T-helper 17 cell (primary cell): ENCODE measurements at regions not wholly inside any gene's neighbourhood (a gene's known extent, or its start where the extent isn't known, plus 50 kb on each side); places are given as distances from the start of the nearest gene placed in this dataset.

Source experiments
- ATAC-seq: fragments of 150-1000 bp; cut with Tn5 transposase; 2 replicates; pipeline ENCODE4 v1.10.0; 2021; ENCODE audit warnings: mild to moderate bottlenecking, moderate library complexity
- DNase-seq, 3 donors: peaks; one replicate each; pipeline versions ENCODE4 v3.0.0 to v3.0.0-alpha.2; 2020 to 2021
- H3K9me3 ChIP-seq: one replicate; pipeline ENCODE4 v1.7.0; 2013; ENCODE audit warnings: low read length, mild to moderate bottlenecking; ENCODE audit not compliant: control insufficient read depth, poor library complexity, severe bottlenecking
- H3K27ac Mint-ChIP-seq: one replicate; pipeline ENCODE4 v1.8.0; 2022; ENCODE audit warnings: mild to moderate bottlenecking, moderate library complexity, mixed read lengths
- H3K27me3 Mint-ChIP-seq: one replicate; pipeline ENCODE4 v1.8.0; 2022; ENCODE audit warnings: mixed read lengths
- H3K36me3 Mint-ChIP-seq: one replicate; pipeline ENCODE4 v1.8.0; 2022; ENCODE audit warnings: low read depth, mixed read lengths
- H3K4me1 Mint-ChIP-seq: one replicate; pipeline ENCODE4 v1.8.0; 2022; ENCODE audit warnings: mild to moderate bottlenecking, mixed read lengths
- H3K4me3 Mint-ChIP-seq: one replicate; pipeline ENCODE4 v1.8.0; 2022; ENCODE audit warnings: mild to moderate bottlenecking, moderate library complexity, mixed read lengths

DNA sequence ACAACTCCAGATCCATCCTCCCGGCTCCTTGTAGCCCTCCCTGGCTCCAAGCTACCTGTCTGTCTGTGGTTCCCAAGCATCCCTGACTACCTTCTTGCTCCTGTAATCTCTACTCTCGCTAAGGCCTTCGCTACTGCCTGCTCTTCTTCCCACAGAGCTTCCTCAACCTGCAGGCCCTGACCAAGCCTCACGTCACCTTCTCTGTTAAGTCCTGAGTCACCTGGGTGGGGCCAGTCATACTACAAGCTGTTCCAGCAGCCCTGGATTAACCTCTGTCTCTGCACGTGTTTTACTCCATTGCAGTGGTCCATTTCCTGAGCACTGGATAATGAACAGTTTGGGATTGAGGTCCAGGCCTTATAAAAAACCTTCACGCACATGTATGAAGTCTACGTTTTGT is 770.7 kb downstream of the BCL11B start:
- no peak overlapping the region for H3K4me3 Mint-ChIP-seq
- H3K9me3 ChIP-seq, result no peaks in the 10 kb centered on the region
- no peaks in the 10 kb centered on the region for H3K27me3 Mint-ChIP-seq
- no peaks in the 10 kb centered on the region for H3K36me3 Mint-ChIP-seq
- no peak for ATAC-seq
- peaks cover 7% of the 10 kb centered on the region for H3K4me1 Mint-ChIP-seq
- H3K27ac Mint-ChIP-seq, result no peak overlapping the region
- DNase-seq, result no peak

DNA sequence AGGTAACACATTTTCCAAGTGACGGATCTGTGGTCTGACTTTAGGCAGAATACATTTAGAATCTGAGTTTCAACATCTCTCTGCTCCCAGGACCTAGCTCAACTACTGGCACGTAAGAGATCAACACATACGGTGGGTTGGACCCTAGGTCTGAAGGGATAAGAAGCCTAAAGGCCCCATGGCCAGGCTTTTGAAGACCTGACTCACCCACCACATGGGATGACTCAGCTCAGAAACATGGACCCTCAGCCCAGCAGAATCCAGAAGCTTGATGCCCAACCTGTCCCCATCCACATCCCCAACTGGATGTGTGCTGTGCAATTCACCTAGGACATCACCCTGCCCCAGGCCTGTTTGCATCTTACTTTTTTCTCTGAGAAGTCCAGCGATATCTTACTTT is 770.2 kb downstream of the BCL11B start:
- H3K9me3 ChIP-seq, result no peaks in the 10 kb centered on the region
- no peak overlapping the region for H3K27ac Mint-ChIP-seq
- ATAC-seq (no peak), DNase-seq (no peak)
- H3K4me1 Mint-ChIP-seq, result peaks cover 7% of the 10 kb centered on the region
- no peaks in the 10 kb centered on the region for H3K27me3 Mint-ChIP-seq
- H3K36me3 Mint-ChIP-seq, result no peaks in the 10 kb centered on the region
- no peak overlapping the region for H3K4me3 Mint-ChIP-seq

DNA sequence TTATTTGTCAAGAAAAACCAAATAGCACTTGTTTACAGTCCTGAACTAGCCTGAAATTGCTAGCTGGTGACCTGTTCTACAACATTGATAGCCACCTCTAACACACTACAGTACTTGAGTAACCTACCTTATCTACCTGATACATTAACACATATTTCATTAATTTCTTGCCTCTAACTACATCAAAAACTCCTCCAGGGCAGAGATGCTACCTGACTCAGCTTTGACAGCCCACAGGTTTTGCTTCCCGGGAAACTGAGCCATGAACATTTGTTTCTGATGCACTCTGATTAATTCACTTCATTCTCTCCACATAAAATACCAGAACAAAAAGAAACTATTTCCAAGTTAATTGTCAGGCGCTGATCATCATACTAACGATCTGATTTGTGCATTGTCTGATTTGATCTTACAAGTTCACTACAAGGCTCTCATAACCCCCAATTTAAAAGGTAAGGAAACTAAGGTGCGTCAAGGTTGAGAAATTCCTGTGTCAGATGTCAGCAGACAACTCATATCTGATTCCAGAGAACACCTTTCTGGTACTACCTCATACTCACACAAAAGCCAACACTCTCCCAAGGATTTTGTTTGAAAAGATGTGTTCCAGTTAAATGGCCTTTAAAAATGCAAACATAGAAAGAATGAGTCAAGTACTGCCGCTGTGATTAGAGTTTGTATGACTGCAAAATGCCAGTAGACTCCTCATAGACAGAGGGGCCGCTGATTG is 768.7 kb downstream of the BCL11B start:
- no peak for DNase-seq
- peaks cover 5% of the 10 kb centered on the region for H3K4me1 Mint-ChIP-seq
- no peaks in the 10 kb centered on the region for H3K9me3 ChIP-seq
- H3K27ac Mint-ChIP-seq, result no peak overlapping the region
- no peak for ATAC-seq
- H3K4me3 Mint-ChIP-seq, result no peak overlapping the region
- no peaks in the 10 kb centered on the region for H3K27me3 Mint-ChIP-seq
- peaks cover 2% of the 10 kb centered on the region for H3K36me3 Mint-ChIP-seq

DNA sequence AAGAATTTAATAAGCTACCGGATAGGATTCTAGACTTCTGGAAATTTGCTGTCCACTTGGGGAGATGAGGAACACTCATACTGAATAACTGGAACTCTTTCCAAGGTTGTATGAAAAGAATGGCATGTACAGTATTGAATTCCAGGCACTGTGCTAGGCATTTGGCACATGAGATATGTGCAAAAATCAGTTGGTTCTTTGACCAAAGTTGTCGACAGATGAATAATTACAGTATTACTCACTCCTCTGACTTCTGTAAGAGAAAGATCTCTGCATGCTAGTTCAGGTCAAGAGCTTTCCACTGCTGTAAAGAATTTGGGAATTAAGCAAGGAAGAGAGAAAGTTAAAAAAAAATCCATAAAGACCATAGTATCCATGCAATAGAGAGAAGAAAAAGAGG is 764.7 kb downstream of the BCL11B start:
- peaks cover 2% of the 10 kb centered on the region for H3K36me3 Mint-ChIP-seq
- no peak for DNase-seq
- H3K27me3 Mint-ChIP-seq, result no peaks in the 10 kb centered on the region
- ATAC-seq, result no peak
- H3K9me3 ChIP-seq, result peaks cover 2% of the 10 kb centered on the region
- no peaks in the 10 kb centered on the region for H3K4me1 Mint-ChIP-seq
- no peak overlapping the region for H3K27ac Mint-ChIP-seq
- H3K4me3 Mint-ChIP-seq, result no peak overlapping the region

DNA sequence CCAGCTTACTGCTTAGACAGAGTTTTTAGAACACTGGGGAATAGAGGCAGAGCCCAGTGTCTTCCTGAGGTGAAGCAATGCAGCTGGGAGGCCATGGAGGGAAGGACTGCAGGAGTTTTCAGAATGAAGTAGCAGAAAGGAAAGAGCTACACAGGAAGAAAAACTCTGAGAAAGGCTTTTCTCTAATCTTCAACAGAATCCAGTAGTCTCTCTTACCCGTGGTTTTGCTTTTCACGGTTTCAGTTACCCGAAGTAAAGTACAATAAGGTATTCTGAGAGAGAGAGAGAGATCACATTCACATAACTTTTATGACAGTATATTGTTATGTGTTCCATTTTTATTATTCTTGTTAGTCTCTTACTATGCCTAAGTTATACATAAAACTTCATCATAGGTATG is 761.6 kb downstream of the BCL11B start:
- H3K4me1 Mint-ChIP-seq, result peaks cover 7% of the 10 kb centered on the region
- ATAC-seq, result no peak

DNA sequence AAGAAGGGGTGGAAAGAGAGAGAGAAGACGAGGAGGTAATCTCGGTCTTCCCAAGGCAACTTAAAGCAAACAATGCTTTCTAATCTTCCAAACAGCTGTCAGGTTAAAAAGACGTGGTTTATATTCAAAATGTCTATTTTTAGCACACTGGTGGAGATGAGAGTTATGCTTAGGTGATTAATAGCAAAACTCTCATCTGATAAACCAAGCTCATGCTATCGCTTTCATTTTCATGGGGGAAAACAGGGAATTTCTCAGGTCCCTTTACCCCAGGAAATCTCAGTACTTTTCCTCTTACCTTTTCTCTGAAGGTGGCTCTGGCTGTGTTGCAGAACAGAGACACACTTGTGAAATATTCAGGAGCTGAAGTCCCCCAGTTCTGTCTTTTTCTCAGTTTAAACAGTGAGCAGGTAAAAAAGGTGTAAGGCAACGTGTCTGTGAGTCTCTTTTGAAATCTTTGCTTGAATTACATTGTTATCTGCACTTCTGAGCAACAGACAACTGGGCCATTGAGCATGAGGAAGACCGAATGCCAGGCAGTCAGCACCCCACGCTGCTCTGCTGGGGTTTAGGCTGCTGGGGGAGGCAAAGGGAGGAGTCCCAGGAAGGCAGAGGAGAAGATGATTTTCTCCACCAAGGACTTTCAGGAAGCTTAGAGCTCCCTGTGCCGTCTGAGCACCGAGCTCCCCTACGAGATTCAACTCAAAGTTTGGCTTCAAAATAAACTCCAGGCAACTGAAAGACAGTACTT is 759.3 kb downstream of the BCL11B start:
- Mint-ChIP-seq H3K27ac (peak overlapping the region; percentile 16), H3K4me1 (peaks cover 7% of the 10 kb centered on the region), H3K27me3 (no peaks in the 10 kb centered on the region), H3K4me3 (peak overlapping the region; percentile 73), H3K36me3 (no peaks in the 10 kb centered on the region)
- ATAC-seq (peak; percentile 12), DNase-seq (no peak)
- H3K9me3 ChIP-seq, result peaks cover 2% of the 10 kb centered on the region

More for the DNA sequence above, 761.6 kb downstream of the BCL11B start:
- Mint-ChIP-seq H3K36me3 (peaks cover 2% of the 10 kb centered on the region), H3K4me3 (no peak overlapping the region), H3K27me3 (no peaks in the 10 kb centered on the region), H3K27ac (no peak overlapping the region)
- peaks cover 2% of the 10 kb centered on the region for H3K9me3 ChIP-seq
- DNase-seq, result no peak

DNA sequence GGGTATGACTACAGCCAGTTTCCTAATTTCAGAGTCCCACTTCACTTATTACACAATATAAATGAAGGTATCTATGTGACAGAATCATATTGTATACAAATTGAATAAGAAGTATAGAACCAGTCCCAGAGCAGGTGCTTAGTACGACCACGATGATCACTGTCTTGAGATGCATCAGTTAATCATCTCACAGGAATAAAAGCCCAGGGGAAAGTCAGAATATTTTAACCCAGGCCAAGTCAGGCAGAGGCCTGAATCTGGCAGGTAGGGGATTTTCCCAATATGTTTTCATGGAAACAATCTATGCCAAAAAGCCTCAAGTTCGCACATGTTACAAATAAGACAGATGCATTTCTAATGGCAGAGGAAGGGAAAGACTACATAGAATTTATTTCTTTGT is 758.4 kb downstream of the BCL11B start:
- no peak for DNase-seq
- Mint-ChIP-seq H3K27ac (peak overlapping the region; percentile 16), H3K36me3 (no peaks in the 10 kb centered on the region), H3K27me3 (no peaks in the 10 kb centered on the region), H3K4me3 (no peak overlapping the region), H3K4me1 (peaks cover 7% of the 10 kb centered on the region)
- peaks cover 2% of the 10 kb centered on the region for H3K9me3 ChIP-seq
- no peak for ATAC-seq

DNA sequence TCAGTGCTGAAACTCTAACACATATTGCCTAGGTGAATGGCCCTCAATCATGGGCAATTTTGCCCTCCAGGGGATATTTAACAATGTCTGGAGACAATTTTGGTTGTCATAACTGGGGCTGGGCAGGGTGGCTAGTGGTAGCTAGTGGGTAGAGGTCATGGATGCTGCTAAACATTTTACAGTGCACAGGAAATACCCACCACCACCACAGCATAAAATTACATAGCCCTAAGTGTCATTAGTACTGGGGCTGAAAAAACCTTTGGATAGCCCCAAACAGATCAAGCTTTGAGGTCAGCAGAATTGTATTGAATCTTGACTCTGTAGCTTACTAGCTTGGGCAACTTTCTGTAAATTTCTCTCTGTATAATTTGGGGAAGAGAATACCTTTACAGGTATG is 758.0 kb downstream of the BCL11B start:
- DNase-seq, result no peak
- Mint-ChIP-seq H3K4me3 (no peak overlapping the region), H3K36me3 (no peaks in the 10 kb centered on the region), H3K4me1 (peaks cover 7% of the 10 kb centered on the region), H3K27ac (peak overlapping the region; percentile 16), H3K27me3 (no peaks in the 10 kb centered on the region)
- ATAC-seq, result no peak
- peaks cover 2% of the 10 kb centered on the region for H3K9me3 ChIP-seq

DNA sequence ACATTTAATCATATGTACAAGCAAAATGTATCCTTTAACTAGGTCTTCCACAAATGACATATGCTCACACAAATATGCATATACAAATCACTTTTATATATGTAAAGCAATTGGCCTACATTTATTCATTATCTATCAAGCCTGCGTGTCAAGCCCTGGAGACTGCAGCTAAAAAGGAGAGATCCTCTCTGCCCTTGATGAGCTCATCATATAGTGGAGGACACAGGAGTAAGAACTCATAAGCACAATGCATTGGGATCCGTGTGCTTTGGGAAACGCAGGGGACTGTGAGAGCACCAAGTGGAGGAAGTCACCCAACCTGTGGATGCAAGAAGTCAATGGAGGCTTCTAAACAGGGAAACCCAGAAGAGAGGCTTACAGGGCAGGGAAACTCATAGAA is 735.7 kb downstream of the BCL11B start:
- no peaks in the 10 kb centered on the region for H3K27me3 Mint-ChIP-seq
- no peak overlapping the region for H3K4me3 Mint-ChIP-seq
- no peaks in the 10 kb centered on the region for H3K36me3 Mint-ChIP-seq

DNA sequence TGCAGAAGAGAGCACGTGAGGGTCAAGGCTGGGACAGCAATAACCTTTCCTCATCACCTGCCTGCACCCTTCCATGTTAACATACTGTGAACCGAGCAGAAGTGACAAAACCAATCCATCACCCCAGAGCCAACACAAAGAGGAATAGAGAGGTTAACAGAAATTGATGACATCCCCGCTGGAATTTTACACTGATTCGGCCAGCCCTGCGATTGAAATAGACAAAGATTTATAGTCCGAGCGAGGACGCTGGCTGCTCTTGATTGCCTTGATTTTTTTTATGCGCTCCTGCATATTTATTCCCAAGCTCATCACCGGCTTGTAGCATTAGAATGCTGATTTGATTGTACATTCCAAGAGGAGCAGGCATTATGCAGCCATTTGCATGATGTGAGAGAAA is 729.7 kb downstream of the BCL11B start:
- peaks cover 5% of the 10 kb centered on the region for H3K4me1 Mint-ChIP-seq
- no peak overlapping the region for H3K27ac Mint-ChIP-seq
- H3K4me3 Mint-ChIP-seq, result no peak overlapping the region

More for the DNA sequence above, 735.7 kb downstream of the BCL11B start:
- H3K4me1 Mint-ChIP-seq, result peaks cover 6% of the 10 kb centered on the region
- DNase-seq, result no peak
- no peaks in the 10 kb centered on the region for H3K9me3 ChIP-seq
- no peak overlapping the region for H3K27ac Mint-ChIP-seq
- no peak for ATAC-seq

DNA sequence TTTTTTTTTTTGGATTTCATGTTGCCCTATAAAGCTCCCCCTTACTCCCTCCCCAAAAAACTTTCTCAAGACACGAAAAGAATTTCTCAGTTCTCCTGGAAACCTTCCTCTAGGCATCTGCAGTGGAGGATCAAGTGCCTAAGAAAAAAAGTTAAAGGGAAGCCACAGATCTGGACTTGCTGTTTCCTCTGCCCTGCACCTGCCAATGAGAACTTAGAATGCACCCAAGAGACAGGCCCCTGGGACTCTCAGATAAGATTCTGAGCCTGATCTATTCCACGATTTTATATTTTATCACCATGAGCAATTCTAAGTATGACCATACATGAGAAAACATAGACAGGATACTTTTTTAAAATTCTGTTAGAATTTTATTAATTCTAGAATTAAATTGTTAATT is 728.9 kb downstream of the BCL11B start:
- Mint-ChIP-seq H3K36me3 (no peaks in the 10 kb centered on the region), H3K4me1 (peaks cover 8% of the 10 kb centered on the region), H3K4me3 (no peak overlapping the region), H3K27me3 (peaks cover 7% of the 10 kb centered on the region), H3K27ac (no peak overlapping the region)
- no peak for ATAC-seq
- DNase-seq, result no peak
- no peaks in the 10 kb centered on the region for H3K9me3 ChIP-seq

More for the DNA sequence above, 729.7 kb downstream of the BCL11B start:
- DNase-seq, result no peak
- H3K36me3 Mint-ChIP-seq, result no peaks in the 10 kb centered on the region
- H3K27me3 Mint-ChIP-seq, result peaks cover 7% of the 10 kb centered on the region
- no peak for ATAC-seq
- H3K9me3 ChIP-seq, result no peaks in the 10 kb centered on the region

DNA sequence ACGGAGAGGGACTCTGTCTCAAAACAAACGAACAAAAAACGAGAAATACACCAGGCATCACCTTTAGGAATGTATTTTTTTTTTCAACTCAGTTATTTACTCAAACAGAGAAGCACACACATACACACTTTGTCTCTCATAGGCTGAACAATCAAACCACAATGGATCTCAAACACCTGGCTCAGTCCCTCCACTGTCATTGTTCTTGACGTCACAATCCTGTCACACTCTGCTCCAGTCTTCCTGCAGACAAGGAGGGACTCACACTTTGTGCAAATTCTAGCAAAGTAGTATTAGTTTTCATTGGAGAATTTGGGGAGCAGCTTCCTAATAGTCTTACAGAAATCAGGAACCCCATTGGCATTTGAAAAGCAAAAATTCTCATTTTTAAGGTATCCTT is 727.8 kb downstream of the BCL11B start:
- H3K4me1 Mint-ChIP-seq, result peaks cover 8% of the 10 kb centered on the region
- no peak overlapping the region for H3K4me3 Mint-ChIP-seq
- H3K9me3 ChIP-seq, result no peaks in the 10 kb centered on the region
- H3K27me3 Mint-ChIP-seq, result peaks cover 7% of the 10 kb centered on the region
- DNase-seq, result no peak
- H3K36me3 Mint-ChIP-seq, result no peaks in the 10 kb centered on the region
- H3K27ac Mint-ChIP-seq, result no peak overlapping the region
- no peak for ATAC-seq

DNA sequence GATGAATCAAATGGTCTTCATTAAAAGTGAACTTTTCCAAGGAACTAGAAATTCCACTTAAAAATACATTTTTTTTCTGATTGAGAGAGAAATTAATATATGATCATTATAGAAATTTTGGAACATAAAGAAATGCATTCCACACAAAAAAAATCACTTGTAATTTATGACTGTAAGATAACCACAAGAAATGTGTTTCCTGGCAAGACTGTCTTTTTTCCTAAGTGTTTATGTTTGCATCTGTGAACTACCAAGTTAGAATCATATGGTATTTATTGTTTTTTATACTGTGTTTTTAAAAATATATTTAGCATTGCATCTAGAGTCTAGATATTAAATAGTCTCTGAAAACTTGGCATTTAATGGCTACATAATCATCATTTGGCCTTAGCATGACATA is 726.8 kb downstream of the BCL11B start:
- Mint-ChIP-seq H3K27me3 (peaks cover 7% of the 10 kb centered on the region), H3K4me3 (no peak overlapping the region), H3K36me3 (no peaks in the 10 kb centered on the region), H3K4me1 (peaks cover 8% of the 10 kb centered on the region), H3K27ac (no peak overlapping the region)
- no peaks in the 10 kb centered on the region for H3K9me3 ChIP-seq
- DNase-seq (no peak), ATAC-seq (no peak)
